ENCODE measurements at regions not wholly inside any gene's neighbourhood (a gene's known extent, or its start where the extent isn't known, plus 50 kb on each side); places are given as distances from the start of the nearest gene placed in this dataset.

GRCh38 chr13:23984546-23984945, 87.2 kb upstream of the C1QTNF9B start:
- Histone ChIP-seq H3K27me3 (ENCODE audit: control insufficient read depth in 1 of 2, insufficient read depth in 2 of 2, low read length in 2 of 2) (peaks cover 5 to 12% of the 10 kb centered on the region in 2 experiments), H3K27ac (ENCODE audit: low read depth in 1 of 2, low read length in 2 of 2) (no peak overlapping the region), H3K4me1 (ENCODE audit: insufficient read depth, low read length) (peaks cover 10% of the 10 kb centered on the region), H3K9me3 (ENCODE audit: control insufficient read depth in 1 of 2, insufficient read depth in 1 of 2, low read length in 2 of 2) (peaks cover 0 to 2% of the 10 kb centered on the region in 2 experiments), H3K4me3 (ENCODE audit: low read length) (no peak overlapping the region), H3K36me3 (ENCODE audit: insufficient read depth, low read length) (no peaks in the 10 kb centered on the region)
- Mint-ChIP-seq H3K4me1 (ENCODE audit: low read depth) (peaks cover 10% of the 10 kb centered on the region), H3K27me3 (peaks cover 52% of the 10 kb centered on the region), H3K4me3 (no peak overlapping the region), H3K36me3 (ENCODE audit: low read depth) (no peaks in the 10 kb centered on the region), H3K9me3 (no peaks in the 10 kb centered on the region), H3K27ac (no peak overlapping the region)
- intact Hi-C loops (cut with DNase I, micrococcal nuclease) = no loop called here
- no peak for DNase-seq
- ChIA-PET CTCF (no interaction called here), POLR2A (no interaction called here)
- no peak for ATAC-seq (ENCODE audit: poor library complexity)
- TF ChIP-seq CTCF (IDR thresholded peaks at IDR 0.05) = no peak

- Histone ChIP-seq H3K36me3 (ENCODE audit: insufficient read depth, low read length) (no peaks in the 10 kb centered on the region), H3K27me3 (ENCODE audit: control insufficient read depth in 1 of 2, insufficient read depth in 2 of 2, low read length in 2 of 2) (peaks cover under 1 to 9% of the 10 kb centered on the region in 2 experiments), H3K4me3 (ENCODE audit: low read length) (no peak overlapping the region), H3K4me1 (ENCODE audit: insufficient read depth, low read length) (peaks cover 5% of the 10 kb centered on the region), H3K9me3 (ENCODE audit: control insufficient read depth in 1 of 2, insufficient read depth in 1 of 2, low read length in 2 of 2) (no peaks in the 10 kb centered on the region), H3K27ac (ENCODE audit: low read depth in 1 of 2, low read length in 2 of 2) (no peak overlapping the region)
- no peak for TF ChIP-seq CTCF (IDR thresholded peaks at IDR 0.05)
- intact Hi-C loops (cut with DNase I, micrococcal nuclease) = no loop called here
- ATAC-seq (ENCODE audit: poor library complexity) (no peak), DNase-seq (no peak)
- no peak overlapping the region for H3K4me3 Mint-ChIP-seq
- H3K27ac Mint-ChIP-seq = no peak overlapping the region
- no peaks in the 10 kb centered on the region for H3K9me3 Mint-ChIP-seq
- ChIA-PET POLR2A (no interaction called here), CTCF (no interaction called here)
- H3K36me3 Mint-ChIP-seq (ENCODE audit: low read depth) = no peaks in the 10 kb centered on the region
- peaks cover 5% of the 10 kb centered on the region for H3K4me1 Mint-ChIP-seq (ENCODE audit: low read depth)
- H3K27me3 Mint-ChIP-seq = peaks cover 52% of the 10 kb centered on the region
Observed at GRCh38 chr13:23985060-23985459, 87.8 kb upstream of the C1QTNF9B start.

- no peak for ATAC-seq (ENCODE audit: poor library complexity)
- no peak overlapping the region for H3K27ac ChIP-seq (ENCODE audit: low read depth in 1 of 2, low read length in 2 of 2)
- Mint-ChIP-seq H3K27ac (no peak overlapping the region), H3K4me1 (ENCODE audit: low read depth) (no peaks in the 10 kb centered on the region), H3K36me3 (ENCODE audit: low read depth) (no peaks in the 10 kb centered on the region), H3K27me3 (peaks cover 53% of the 10 kb centered on the region), H3K9me3 (no peaks in the 10 kb centered on the region), H3K4me3 (no peak overlapping the region)
- no peaks in the 10 kb centered on the region for H3K36me3 ChIP-seq (ENCODE audit: insufficient read depth, low read length)
- ChIA-PET CTCF (no interaction called here), POLR2A (no interaction called here)
- no peak for DNase-seq
- TF ChIP-seq CTCF (IDR thresholded peaks at IDR 0.05) = no peak
- intact Hi-C loops (cut with DNase I, micrococcal nuclease) = no loop called here
- H3K9me3 ChIP-seq (ENCODE audit: control insufficient read depth in 1 of 2, insufficient read depth in 1 of 2, low read length in 2 of 2) = no peaks in the 10 kb centered on the region
- H3K27me3 ChIP-seq (ENCODE audit: control insufficient read depth in 1 of 2, insufficient read depth in 2 of 2, low read length in 2 of 2) = peaks cover 0 to 4% of the 10 kb centered on the region in 2 experiments
- no peaks in the 10 kb centered on the region for H3K4me1 ChIP-seq (ENCODE audit: insufficient read depth, low read length)
- no peak overlapping the region for H3K4me3 ChIP-seq (ENCODE audit: low read length)
Observed at GRCh38 chr13:23985839-23986238, 88.5 kb upstream of the C1QTNF9B start.

All from CD4-positive, alpha-beta T cell (primary cell).